HFF-Myc (cell line): ENCODE measurements at regions not wholly inside any gene's neighbourhood (a gene's known extent, or its start where the extent isn't known, plus 50 kb on each side); places are given as distances from the start of the nearest gene placed in this dataset.

Experiments
- DNase-seq: peaks from one replicate; pipeline ENCODE4 v3.0.0-alpha.2; 2011; ENCODE audit warnings: low read depth; ENCODE audit errors: extremely low read depth
- H3K4me3 ChIP-seq: replicated peaks from 2 replicates; pipeline ENCODE4 v1.5.1; 2011; ENCODE audit warnings: low read depth, mild to moderate bottlenecking, control low read depth, low read length
- TF ChIP-seq, protein P1 (sequence below): IDR thresholded peaks from 2 replicates; pipeline ENCODE4 v1.5.1; 2012; ENCODE audit warnings: mild to moderate bottlenecking, low read depth, low read length, control low read depth; ENCODE audit errors: missing control alignments

GRCh38 chr1:172980971-172981370 is 69.8 kb downstream of the TNFSF18 start:
- TF ChIP-seq, protein P1, sequence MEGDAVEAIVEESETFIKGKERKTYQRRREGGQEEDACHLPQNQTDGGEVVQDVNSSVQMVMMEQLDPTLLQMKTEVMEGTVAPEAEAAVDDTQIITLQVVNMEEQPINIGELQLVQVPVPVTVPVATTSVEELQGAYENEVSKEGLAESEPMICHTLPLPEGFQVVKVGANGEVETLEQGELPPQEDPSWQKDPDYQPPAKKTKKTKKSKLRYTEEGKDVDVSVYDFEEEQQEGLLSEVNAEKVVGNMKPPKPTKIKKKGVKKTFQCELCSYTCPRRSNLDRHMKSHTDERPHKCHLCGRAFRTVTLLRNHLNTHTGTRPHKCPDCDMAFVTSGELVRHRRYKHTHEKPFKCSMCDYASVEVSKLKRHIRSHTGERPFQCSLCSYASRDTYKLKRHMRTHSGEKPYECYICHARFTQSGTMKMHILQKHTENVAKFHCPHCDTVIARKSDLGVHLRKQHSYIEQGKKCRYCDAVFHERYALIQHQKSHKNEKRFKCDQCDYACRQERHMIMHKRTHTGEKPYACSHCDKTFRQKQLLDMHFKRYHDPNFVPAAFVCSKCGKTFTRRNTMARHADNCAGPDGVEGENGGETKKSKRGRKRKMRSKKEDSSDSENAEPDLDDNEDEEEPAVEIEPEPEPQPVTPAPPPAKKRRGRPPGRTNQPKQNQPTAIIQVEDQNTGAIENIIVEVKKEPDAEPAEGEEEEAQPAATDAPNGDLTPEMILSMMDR = no peak
- no peak for DNase-seq

More at GRCh38 chr1:172980971-172981370, 69.8 kb downstream of the TNFSF18 start:
- H3K4me3 ChIP-seq = no peak overlapping the region
